ENCODE measurements at regions not wholly inside any gene's neighbourhood (a gene's known extent, or its start where the extent isn't known, plus 50 kb on each side); places are given as distances from the start of the nearest gene placed in this dataset.
A peak's percentile ranks its signal among the peaks of the same experiment; 100 is the strongest.

- Histone ChIP-seq H3K23me2 (ENCODE audit: low read depth, low read length) (peaks cover 8% of the 10 kb centered on the region; the same call in 1 of the 2 replicates), H3K36me3 (ENCODE audit: control insufficient read depth in 2 of 4, insufficient read depth in 4 of 4, low read length in 3 of 4) (peaks cover 0 to 4% (median 0%) of the 10 kb centered on the region in 4 experiments; a peak in 1 of 8 replicates), H3K27ac (ENCODE audit: low read depth, low read length) (no peak overlapping the region), H3K9ac (replicated peaks in 1 of 4; ENCODE audit: extremely low read depth in 1 of 4, low read depth in 3 of 4, low read length in 3 of 4) (no peak overlapping the region), H2AFZ (ENCODE audit: low read length) (no peak overlapping the region), H3K9me3 (ENCODE audit: insufficient read depth in 2 of 2, low read depth in 1 of 2, low read length in 1 of 2) (peaks cover 6 to 14% of the 10 kb centered on the region in 2 experiments; a peak in 2 of 4 replicates), H3K79me2 (ENCODE audit: control insufficient read depth in 1 of 2, insufficient read depth in 2 of 2, low read length in 2 of 2) (peaks cover 0 to 3% of the 10 kb centered on the region in 2 experiments; a peak in 1 of 4 replicates), H3K14ac (ENCODE audit: insufficient read length) (no peak overlapping the region), H4K20me1 (replicated peaks in 1 of 2; ENCODE audit: control insufficient read depth in 1 of 2, insufficient read depth in 2 of 2, low read length in 2 of 2) (peaks cover 0 to 11% of the 10 kb centered on the region in 2 experiments), H3K4ac (replicated peaks; ENCODE audit: insufficient read length, low read depth, low read length) (no peak overlapping the region), H4K5ac (ENCODE audit: insufficient read length, low read depth, low read length) (no peak overlapping the region), H2AK5ac (ENCODE audit: low read depth, low read length) (no peak overlapping the region), H3K56ac (replicated peaks; ENCODE audit: insufficient read length, low read depth, low read length) (no peak overlapping the region), H3K23ac (ENCODE audit: insufficient read length) (no peak overlapping the region), H4K91ac (replicated peaks; ENCODE audit: insufficient read length, low read length) (no peak overlapping the region), H2BK120ac (replicated peaks; ENCODE audit: low read depth, low read length) (no peak overlapping the region), H2BK5ac (ENCODE audit: low read depth, low read length) (no peak overlapping the region), H4K8ac (ENCODE audit: extremely low read depth, insufficient read depth, low read length) (no peak overlapping the region), H3K4me3 (ENCODE audit: extremely low read depth in 1 of 4, insufficient read depth in 2 of 4, low read depth in 3 of 4, low read length in 4 of 4) (no peak overlapping the region), H3K4me1 (replicated peaks in 1 of 4; ENCODE audit: control insufficient read depth in 3 of 4, insufficient read depth in 4 of 4, low read length in 3 of 4) (no peaks in the 10 kb centered on the region; a peak in 1 of 7 replicates), H3K27me3 (replicated peaks in 1 of 4; ENCODE audit: control insufficient read depth in 3 of 4, extremely low read depth in 1 of 4, insufficient read depth in 3 of 4, low read length in 3 of 4) (no peaks in the 10 kb centered on the region), H3K18ac (ENCODE audit: extremely low read depth, low read length) (no peak overlapping the region), H3K4me2 (ENCODE audit: insufficient read depth in 1 of 2, low read depth in 2 of 2, low read length in 2 of 2) (no peak overlapping the region), H2BK20ac (ENCODE audit: low read length) (no peak overlapping the region), H2BK15ac (ENCODE audit: low read length) (no peak overlapping the region), H2BK12ac (ENCODE audit: low read depth, low read length) (no peak overlapping the region), H3K79me1 (ENCODE audit: low read depth, low read length) (no peaks in the 10 kb centered on the region)
- CTCF ChIA-PET (ENCODE audit: partially characterized antibody): no interaction called here
- TF ChIP-seq SIX5 (IDR thresholded peaks at IDR 0.05; ENCODE audit: low read depth, low read length) (no peak), CREB1 (IDR thresholded peaks at IDR 0.05) (peak; percentile 68)
- DNase-seq (ENCODE audit: low read depth in 1 of 2, low spot score in 2 of 2) (no peak), FAIRE-seq (no peak)
- WGBS, 2 experiments (ENCODE audit: extremely low coverage in 1 of 2, insufficient coverage in 1 of 2, insufficient read length in 1 of 2, insufficient replicate concordance in 2 of 2, low coverage in 1 of 2, low lambda C conversion rate in 2 of 2, missing lambda C conversion rate in 1 of 2): 90% methylated on average over 14 of the region's 14 CpGs; no CpG with 5 or more reads in 1 of the 2 experiments
- POLR2A ChIA-PET (ENCODE audit: partially characterized antibody): no interaction called here
Measured at GRCh38 chr2:3134026-3134571, 243.5 kb downstream of the EIPR1 start.

All from H1 (cell line).